UCSD-AML1 (cell line): ENCODE measurements at regions not wholly inside any gene's neighbourhood (a gene's known extent, or its start where the extent isn't known, plus 50 kb on each side); places are given as distances from the start of the nearest gene placed in this dataset.

Source experiments
- DNase-seq: peaks from one replicate; lab custom pipeline; 2025; ENCODE audit not compliant: unreplicated experiment; lab: John Stamatoyannopoulos, UW

DNA sequence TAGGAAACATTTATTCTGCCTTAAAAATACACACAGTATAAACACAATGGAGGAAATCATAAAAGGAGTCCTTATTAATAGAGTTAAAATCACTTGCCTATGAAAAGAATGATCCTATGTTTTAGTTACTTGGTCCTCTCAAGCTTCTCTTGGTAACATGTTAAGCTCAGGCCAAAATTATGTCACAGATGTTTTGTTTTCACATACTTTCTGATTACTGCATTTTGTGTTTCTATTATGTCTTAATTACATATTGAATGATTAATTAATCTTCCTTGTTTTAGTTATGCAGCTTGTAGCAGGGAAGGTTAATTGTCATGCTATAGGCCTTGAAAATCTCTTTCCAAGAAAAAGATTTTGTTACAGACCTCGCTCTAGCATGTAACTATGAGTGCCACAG is 406.0 kb downstream of the PLA2G4A start:
- no peak for DNase-seq

DNA sequence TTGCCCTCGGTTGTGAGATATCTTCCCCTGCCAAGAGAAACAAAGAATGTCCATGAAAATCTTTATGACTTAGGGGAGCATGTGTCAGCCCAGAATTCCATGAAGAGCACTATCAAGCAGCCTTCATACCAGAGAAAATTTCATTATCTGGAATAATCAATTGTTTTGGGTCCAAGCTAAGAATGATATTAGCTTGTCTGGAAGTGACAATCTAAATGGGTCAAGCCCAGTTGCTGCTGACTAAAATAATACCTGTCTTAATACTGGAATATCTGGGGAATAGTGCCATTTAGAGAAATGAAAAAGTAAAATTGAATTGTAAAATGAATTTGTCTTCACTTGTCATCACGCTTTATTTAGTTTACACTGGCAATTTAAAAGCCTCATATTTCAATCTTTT is 407.4 kb downstream of the PLA2G4A start:
- DNase-seq: no peak

DNA sequence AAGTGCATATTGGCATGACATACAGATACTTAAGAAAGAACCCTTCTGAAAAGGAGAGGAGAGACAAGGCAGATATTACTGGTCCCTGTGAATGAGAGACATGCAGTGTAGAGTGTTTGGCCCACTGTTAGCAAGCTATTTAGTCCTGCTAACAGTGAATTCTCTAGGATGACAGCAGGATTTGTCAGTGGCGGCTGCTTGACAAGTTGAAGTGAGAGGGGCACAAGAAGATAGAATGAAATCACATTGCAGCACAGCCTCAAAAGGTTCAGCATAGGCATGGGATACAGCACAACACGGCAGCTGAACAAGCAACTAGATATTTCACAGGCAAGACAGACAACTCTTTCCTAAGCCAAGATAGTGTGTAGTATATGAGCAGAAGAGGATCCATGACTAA is 407.9 kb downstream of the PLA2G4A start:
- no peak for DNase-seq

DNA sequence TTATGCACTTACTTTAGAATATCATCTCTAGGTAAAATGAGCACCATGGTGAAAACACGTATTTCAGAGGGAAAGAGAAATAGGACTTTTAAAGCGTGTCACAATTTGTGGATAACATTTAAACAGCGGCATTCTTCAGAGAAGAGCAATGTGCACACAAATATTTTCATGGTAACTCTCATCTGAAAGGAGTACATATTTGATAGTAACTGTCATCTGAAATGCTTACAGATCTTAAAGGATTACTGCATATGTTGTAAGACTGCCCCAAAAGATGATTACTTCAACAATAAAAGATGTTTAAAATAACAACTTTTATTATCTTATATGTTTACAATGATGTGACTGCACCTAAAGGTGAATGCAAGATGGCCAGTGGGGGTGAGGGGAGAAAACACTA is 408.8 kb downstream of the PLA2G4A start:
- DNase-seq: no peak

DNA sequence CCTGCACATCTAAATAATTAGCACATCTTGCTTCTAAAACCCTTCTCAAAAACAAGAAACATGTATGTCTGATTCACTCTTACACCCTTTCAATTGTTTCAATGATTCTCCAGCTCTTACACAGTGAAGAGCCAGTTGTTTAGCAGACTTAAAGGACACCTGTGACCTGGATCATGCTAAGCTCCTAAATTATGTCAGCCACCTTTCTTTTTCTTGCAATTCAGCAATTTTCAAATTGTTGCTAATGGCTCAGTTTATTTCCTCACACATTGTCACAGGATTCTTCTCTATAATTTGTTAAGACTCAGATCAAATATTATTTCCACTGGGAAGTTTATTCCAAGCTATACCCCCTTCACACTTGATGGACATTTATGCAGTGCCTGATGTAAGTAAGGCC is 413.2 kb downstream of the PLA2G4A start:
- no peak for DNase-seq

DNA sequence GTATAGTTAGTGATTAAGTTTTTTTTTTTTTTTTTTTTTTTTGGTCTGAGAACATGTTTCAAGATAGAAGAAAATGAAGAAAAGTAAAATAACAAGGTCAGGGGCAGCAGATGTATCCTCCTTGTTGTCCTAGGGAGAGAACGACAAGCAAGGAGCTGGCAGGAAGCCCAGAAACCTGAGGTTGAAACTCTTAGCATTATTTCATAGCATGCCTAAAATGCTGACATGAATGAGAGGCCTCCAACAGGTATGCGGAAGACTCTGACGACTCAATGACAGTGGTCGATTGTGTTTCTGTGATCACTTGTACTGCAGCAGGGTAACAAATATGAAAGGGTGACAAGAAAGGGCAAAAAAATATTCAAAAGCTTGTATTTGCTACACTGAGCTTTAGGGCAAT is 415.9 kb downstream of the PLA2G4A start:
- no peak for DNase-seq

DNA sequence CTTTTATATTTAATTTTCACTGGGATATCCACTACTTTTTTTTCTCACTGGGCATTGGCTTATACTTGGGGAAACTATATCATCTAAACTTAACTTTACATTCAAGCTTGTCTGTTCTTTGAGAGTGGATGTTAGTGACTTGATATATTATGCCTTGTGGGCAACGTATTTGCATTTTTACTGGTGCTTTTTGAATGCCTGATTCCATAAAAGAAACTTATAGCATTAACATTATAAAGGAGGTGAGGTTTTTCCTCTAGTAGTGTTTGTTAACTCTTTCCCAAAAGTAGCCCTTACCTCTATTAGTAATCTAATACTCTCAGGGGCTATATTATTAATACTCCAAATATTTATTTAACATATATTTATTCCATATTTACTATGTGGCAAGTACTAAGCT is 416.5 kb downstream of the PLA2G4A start:
- no peak for DNase-seq

DNA sequence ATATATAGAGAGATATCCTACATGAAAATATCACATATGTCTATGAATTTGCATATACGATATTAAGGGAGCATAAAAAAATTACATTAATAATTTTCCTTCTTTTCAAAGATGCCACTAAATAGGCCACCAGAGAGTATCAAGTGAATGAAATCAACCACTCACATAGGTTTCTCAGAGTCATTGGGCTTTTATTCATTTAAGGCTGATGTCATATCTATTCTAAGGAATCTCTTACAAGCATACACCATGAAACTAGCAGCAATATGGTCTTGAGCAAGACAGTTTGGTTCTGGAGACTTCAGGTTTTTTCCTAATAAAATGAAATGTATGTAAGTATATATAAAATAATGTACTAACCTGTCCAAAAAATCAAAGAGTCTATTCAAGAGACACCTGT is 420.4 kb downstream of the PLA2G4A start:
- no peak for DNase-seq

DNA sequence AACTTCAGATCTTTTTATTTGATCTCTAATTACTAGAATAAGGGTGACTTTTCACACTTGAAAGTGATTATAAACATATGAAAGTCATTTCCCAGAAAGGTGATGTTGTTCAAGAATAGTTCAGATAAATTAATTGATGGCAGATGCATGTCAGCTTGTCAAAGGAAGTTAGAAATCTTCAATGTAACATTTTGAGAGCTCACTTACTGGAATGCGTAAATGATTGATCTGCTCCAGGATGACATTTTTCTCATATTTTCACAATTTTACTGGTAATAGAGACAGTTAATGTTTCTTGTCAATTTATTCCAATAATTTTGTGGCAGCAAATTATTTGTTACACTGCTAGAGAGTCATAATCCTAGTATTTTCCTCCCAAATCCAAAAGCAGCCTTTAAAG is 424.2 kb downstream of the PLA2G4A start:
- no peak for DNase-seq

DNA sequence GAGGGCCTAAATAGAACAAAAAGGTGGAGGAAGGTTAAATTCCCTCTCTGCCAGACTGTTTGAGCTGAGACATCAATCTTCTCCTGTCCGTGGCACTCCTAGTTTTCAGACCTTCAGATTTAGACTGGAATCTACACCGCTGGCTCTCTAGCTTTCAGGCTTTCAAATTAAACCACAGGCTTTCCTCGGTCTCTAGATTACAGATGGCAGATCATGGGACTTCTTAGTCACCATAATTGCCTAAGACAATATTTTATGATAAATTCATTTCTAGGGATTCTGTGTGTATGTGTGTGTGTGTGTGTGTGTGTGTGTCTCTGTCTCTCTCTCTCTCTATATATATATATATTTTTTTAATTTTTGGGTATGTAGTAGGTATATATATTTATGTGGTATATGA is 428.7 kb downstream of the PLA2G4A start:
- no peak for DNase-seq

DNA sequence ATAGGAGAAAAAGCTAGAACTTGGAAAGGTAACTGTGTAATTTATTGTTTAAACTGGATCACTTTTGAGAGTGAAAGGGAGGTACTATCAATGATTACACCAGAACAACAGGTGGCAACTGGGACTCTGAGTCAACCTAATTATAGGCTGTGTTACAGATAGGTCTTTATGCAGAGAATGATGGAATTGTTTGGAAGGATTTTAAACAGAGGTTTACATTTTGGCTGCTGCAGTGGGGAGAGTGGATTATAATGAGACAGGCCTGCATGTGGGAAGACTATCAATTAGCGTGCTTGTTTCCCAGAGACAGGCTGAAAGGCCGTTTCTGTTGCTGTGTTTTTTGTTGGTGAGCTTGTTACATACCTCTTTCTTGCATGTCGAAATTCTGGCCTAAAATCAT is 432.9 kb downstream of the PLA2G4A start:
- DNase-seq: peak; percentile 1

DNA sequence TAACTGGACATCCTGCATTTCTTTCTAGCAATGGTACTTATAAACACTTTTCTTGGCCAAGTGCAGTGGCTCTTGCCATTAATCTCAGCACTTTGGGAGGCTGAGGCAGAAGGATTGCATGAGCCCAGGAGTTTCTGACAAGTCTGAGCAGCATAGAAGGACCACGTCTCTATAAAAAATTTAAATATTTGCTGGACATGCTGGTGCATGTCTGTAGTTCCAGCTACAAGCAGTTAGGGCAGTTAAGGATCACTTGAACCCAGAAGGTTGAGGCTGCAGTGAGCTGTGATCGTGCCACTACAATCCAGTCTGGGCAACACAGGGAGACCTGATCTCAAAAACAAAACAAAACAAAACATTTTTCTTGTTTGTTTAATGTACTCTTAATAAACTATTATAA is 434.0 kb downstream of the PLA2G4A start:
- DNase-seq: no peak

DNA sequence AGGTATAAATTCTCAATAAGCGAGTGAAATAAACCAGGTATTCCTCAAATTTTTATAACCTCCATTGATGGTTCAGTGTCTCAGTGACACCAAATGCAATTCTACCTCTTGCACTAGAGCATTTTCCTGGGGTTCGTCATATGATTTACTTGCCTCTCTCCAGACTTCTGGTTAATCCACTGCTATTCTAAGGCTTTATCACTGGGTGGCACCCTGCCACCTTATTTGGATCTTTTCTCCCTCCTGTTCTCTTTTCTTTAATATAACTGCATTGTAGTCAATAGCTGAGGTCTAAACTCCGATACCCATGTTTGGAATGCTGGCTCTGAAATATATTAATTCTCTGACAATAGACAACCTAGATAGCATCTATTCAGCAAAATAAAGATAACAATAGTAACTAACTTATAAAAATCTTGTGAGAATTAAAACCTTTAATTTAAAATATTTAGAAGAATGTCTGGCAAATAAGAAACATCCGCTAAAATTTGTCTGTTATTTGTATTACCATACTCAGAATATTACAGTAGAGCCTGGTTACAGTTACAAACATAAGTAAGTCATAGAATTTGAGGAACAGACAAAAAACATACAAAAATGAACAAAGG is 436.4 kb downstream of the PLA2G4A start:
- peak; percentile 6 for DNase-seq

DNA sequence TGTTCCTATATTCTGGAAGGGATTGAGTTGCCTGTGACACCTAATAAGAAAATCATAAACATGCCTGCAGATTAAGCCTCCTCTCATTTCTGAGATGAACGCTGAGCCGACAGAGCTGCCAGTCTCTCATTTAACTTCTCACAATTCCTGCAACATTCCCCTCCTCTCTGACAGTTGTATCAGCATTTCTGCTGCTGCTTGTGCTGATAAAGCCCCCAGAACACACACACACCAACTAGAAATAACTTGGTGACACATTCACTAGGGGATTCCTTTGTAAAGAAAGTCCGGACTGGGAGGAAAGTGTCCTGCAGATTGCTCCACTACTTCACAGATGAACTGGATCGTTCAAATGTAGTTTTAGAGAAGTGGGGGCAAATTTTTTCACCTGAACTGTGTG is 437.3 kb downstream of the PLA2G4A start:
- DNase-seq: no peak

DNA sequence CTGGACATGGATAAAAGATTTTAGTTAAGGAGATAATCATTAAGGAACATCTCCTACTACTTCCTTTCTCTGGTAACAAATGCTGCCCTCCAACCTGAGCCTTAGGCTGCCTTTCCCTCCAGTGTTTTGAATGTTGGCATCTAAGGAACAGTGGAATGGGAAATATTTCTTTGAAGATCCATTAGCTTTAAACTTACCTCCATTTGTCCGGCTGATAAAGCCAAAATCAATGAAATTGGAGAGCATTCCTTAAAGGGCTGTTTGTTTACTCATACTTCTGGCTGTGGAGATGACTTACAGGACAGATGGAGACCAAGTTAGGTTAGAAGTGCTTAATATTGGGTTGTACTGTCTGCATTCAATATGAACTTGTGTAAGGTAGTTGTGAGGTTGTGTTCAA is 439.1 kb downstream of the PLA2G4A start:
- DNase-seq: no peak

DNA sequence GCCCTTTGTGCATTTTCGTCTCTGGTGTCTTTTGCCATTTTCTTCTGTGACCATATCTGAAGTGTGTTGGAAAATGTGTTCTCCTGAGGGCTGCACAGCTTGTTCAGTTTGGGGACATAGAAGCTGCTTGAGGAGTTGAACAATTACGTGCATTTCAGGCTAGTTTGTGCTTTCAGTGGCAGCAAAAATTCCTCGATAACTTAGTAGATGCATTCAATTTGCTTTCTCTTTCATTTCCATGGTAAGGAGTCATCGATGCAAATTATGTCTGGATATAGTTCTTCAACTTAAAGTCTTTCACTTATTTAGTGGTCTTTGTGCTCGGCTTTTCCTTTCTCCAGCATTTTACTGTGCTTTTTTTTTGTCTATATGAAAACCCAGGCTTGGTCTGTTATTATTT is 441.5 kb downstream of the PLA2G4A start:
- no peak for DNase-seq

DNA sequence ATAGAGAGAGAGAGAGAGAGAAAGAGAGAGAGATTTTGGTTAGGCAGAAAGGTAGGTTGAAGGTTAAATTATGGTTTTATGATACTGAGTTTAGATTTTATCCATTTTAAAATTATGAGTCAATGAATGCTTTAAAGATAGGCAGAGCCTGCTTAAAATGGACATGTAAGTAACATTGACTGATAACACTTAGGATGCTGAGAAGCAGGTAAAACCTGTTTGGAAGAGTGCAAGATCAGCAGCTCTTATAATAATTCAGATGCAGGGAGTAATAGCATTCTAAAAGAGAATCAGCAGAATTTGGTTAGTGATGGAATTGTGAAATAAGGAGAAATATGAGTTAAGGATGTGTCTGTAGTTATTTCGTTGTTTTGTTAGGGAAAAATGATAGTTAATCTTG is 446.6 kb downstream of the PLA2G4A start:
- no peak for DNase-seq

DNA sequence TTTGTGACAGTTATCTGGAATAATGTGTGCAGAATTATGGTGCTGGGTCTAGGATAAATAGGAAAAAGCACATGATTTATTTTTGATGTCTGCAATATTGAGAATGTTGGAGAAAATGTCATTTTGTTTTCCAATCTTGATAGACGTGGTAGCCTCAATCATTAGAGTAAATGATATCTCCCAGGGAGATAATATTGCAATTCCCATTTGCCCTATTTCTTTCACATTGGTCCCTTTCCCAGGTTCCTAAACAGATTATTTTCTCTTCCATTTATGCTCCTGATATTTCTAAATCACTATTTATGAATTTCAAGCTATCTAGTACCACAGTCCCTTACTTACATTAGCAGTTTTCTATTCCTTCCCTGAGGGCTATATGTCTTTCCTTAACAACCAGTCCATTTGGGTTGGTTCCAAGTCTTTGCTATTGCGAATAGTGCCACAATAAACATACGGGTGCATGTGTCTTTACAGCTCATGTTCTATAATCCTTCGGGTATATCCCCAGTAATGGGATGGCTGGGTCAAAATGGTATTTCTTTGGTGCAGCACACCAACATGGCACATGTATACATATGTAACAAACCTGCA is 447.3 kb downstream of the PLA2G4A start:
- no peak for DNase-seq

DNA sequence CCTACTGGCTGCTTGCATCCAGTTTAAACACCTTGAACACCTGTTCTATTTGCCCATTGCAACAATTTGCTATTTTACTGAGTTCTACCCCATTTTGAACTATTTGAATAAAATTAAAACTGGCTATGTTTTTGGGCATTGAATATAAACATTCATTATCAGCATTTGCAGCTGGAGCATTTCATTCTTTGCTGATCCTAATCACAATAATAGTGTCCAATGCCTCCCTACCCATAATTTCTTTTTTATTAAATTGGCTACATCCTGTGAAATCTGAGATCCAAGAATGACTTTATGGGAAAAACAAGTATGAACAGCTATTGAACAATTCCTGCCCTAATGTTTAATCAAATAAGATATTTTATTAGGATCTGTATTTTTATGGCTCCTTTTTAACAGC is 447.9 kb downstream of the PLA2G4A start:
- DNase-seq: no peak

DNA sequence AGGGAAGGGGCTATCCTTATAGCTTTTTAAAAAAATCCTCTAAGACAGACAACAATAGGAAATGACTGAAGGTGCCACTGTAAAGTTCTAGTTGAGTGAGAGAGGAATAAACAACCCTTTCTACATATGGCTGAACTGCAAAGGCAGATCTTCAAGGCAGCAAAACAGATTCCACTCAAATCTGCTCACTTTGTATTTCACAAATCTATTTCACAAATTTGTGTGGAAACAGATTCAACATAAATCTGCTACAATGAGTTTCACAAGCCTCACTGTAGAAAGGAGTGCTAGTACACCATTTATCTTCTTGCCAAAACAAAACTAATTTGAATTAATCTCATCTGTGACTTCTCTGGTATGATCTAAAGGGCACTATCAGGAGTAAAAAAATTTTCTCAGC is 451.3 kb downstream of the PLA2G4A start:
- no peak for DNase-seq

DNA sequence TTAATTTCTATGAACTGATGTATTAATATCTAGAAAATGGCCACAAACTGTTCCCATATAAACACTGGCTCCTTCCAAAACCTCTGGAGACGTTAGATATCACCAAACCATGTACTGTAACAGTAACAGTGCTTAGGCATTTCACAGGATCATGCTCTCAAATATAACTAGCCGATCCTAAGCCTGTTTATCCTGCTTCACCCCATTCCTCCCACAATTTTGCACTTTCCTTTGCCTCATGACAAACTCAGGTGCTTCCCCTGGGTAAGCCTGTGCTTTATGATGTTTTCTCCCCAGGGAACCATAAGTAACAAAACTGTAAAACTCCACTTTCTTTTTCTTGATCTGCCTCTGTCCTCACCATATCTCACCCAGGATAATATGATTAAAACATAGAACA is 452.3 kb downstream of the PLA2G4A start:
- DNase-seq: no peak

DNA sequence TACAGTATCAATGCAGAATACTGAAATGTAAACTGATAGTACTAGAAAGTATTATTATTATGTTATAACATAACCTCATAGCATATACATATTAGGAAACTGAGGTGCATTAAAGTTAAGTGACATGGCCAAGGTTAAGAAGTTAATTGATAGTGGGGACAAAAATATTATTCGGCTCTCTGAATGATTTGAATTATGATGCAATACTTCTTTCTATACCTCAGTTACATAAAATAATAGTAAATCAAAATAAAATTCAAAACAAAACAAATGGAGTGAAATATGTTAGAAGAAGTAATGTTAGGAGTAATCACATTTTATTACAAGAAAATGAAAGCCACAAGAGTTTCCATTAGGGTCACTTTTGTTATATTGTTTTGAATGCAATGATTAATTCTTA is 455.2 kb downstream of the PLA2G4A start:
- DNase-seq: no peak

DNA sequence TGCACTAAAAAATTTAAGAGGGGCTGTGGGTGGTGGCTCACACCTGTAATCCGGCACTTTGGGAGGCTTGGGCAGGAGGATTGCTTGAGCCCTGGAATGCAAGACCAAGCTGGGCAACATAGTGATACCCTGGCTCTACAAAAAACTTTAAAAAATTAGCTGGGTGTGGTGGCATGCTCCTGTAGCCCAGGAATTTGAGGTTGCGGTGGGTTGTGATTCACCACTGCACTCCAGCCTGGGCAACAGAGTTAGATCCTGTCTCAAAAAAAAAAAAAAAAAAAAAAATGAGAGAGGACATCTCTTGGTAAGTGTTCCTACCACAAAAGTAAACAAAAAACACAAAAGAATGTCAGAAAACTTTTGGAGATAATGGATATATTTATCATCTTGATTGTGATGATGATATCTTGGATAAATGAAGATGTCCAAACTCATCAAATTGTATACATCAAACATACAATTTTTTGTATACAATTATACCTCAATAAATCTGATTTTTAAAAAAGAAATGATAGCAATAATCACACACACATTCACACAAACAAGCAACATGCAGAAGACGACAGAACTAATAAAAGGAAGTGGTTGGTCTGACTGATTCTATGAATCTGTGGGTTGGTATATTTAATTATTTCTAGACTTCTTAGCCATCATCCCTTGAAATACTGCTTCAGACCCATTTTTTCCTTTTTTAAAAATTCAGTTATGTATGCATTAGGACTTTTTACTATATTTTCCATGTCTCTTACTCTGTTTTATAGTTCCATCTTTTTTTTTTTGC is 465.9 kb downstream of the PLA2G4A start:
- no peak for DNase-seq
